ENCODE measurements at regions not wholly inside any gene's neighbourhood (a gene's known extent, or its start where the extent isn't known, plus 50 kb on each side); places are given as distances from the start of the nearest gene placed in this dataset.

GRCh38 chr12:128012110-128012509, 254.9 kb upstream of the TMEM132C start:
- no peaks in the 10 kb centered on the region for H3K36me3 ChIP-seq (ENCODE audit: insufficient read depth, low read length)
- no peaks in the 10 kb centered on the region for H3K4me1 ChIP-seq (ENCODE audit: insufficient read depth, low read length, severe bottlenecking)
- no peak overlapping the region for H3K27ac ChIP-seq (ENCODE audit: low read depth, low read length, poor library complexity, severe bottlenecking)
- no peaks in the 10 kb centered on the region for H3F3A ChIP-seq (ENCODE audit: insufficient read depth, low read length)
- no peaks in the 10 kb centered on the region for H3K27me3 ChIP-seq (ENCODE audit: insufficient read depth, low read length)
- H3K9me2 ChIP-seq (ENCODE audit: low read depth, low read length): no peaks in the 10 kb centered on the region
- no peaks in the 10 kb centered on the region for H4K20me1 ChIP-seq (ENCODE audit: insufficient read depth, low read length)
- no peaks in the 10 kb centered on the region for H3K9me3 ChIP-seq (ENCODE audit: low read length)
- H3K4me2 ChIP-seq (ENCODE audit: low read length): no peak overlapping the region
- H3K9ac ChIP-seq (ENCODE audit: low read length): no peak overlapping the region
- no peak overlapping the region for H3K4me3 ChIP-seq (ENCODE audit: low read depth, low read length, poor library complexity, severe bottlenecking)
- H2AFZ ChIP-seq (ENCODE audit: low read length): no peak overlapping the region
- H3K79me2 ChIP-seq (ENCODE audit: insufficient read depth, low read length): no peaks in the 10 kb centered on the region
- TF ChIP-seq EZH2 (IDR thresholded peaks at IDR 0.05; ENCODE audit: borderline replicate concordance, low read length) (no peak), CTCF (IDR thresholded peaks at IDR 0.05; ENCODE audit: low read length) (no peak)

- H3K4me1 ChIP-seq (ENCODE audit: insufficient read depth, low read length, severe bottlenecking): no peaks in the 10 kb centered on the region
Observed at GRCh38 chr12:128015276-128015675, 251.7 kb upstream of the TMEM132C start.

GRCh38 chr12:128018067-128018466, 248.9 kb upstream of the TMEM132C start:
- Histone ChIP-seq H3K9ac (ENCODE audit: low read length) (no peak overlapping the region), H3K4me3 (ENCODE audit: low read depth, low read length, poor library complexity, severe bottlenecking) (no peak overlapping the region), H4K20me1 (ENCODE audit: insufficient read depth, low read length) (no peaks in the 10 kb centered on the region), H3F3A (ENCODE audit: insufficient read depth, low read length) (no peaks in the 10 kb centered on the region), H3K9me2 (ENCODE audit: low read depth, low read length) (no peaks in the 10 kb centered on the region), H3K4me2 (ENCODE audit: low read length) (no peak overlapping the region), H3K79me2 (ENCODE audit: insufficient read depth, low read length) (no peaks in the 10 kb centered on the region), H3K9me3 (ENCODE audit: low read length) (no peaks in the 10 kb centered on the region), H3K27me3 (ENCODE audit: insufficient read depth, low read length) (no peaks in the 10 kb centered on the region), H3K27ac (ENCODE audit: low read depth, low read length, poor library complexity, severe bottlenecking) (no peak overlapping the region), H3K36me3 (ENCODE audit: insufficient read depth, low read length) (no peaks in the 10 kb centered on the region), H2AFZ (ENCODE audit: low read length) (no peak overlapping the region), H3K4me1 (ENCODE audit: insufficient read depth, low read length, severe bottlenecking) (no peaks in the 10 kb centered on the region)
- TF ChIP-seq EZH2 (IDR thresholded peaks at IDR 0.05; ENCODE audit: borderline replicate concordance, low read length) (no peak), CTCF (IDR thresholded peaks at IDR 0.05; ENCODE audit: low read length) (no peak)

More at GRCh38 chr12:128015276-128015675, 251.7 kb upstream of the TMEM132C start:
- Histone ChIP-seq H4K20me1 (ENCODE audit: insufficient read depth, low read length) (no peaks in the 10 kb centered on the region), H2AFZ (ENCODE audit: low read length) (no peak overlapping the region), H3F3A (ENCODE audit: insufficient read depth, low read length) (no peaks in the 10 kb centered on the region), H3K79me2 (ENCODE audit: insufficient read depth, low read length) (no peaks in the 10 kb centered on the region), H3K9me3 (ENCODE audit: low read length) (no peaks in the 10 kb centered on the region), H3K27ac (ENCODE audit: low read depth, low read length, poor library complexity, severe bottlenecking) (no peak overlapping the region), H3K4me2 (ENCODE audit: low read length) (no peak overlapping the region), H3K4me3 (ENCODE audit: low read depth, low read length, poor library complexity, severe bottlenecking) (no peak overlapping the region), H3K9ac (ENCODE audit: low read length) (no peak overlapping the region), H3K36me3 (ENCODE audit: insufficient read depth, low read length) (no peaks in the 10 kb centered on the region), H3K9me2 (ENCODE audit: low read depth, low read length) (no peaks in the 10 kb centered on the region), H3K27me3 (ENCODE audit: insufficient read depth, low read length) (no peaks in the 10 kb centered on the region)
- TF ChIP-seq EZH2 (IDR thresholded peaks at IDR 0.05; ENCODE audit: borderline replicate concordance, low read length) (no peak), CTCF (IDR thresholded peaks at IDR 0.05; ENCODE audit: low read length) (no peak)
